Endothelial cell of umbilical vein (primary cell): ENCODE measurements at regions not wholly inside any gene's neighbourhood (a gene's known extent, or its start where the extent isn't known, plus 50 kb on each side); places are given as distances from the start of the nearest gene placed in this dataset.

Experiments
- CTCF ChIP-seq, 2 donors: IDR thresholded peaks; 1 replicate in 1 of 2; 2 replicates in 1 of 2; pipeline ENCODE4 v1.5.1; 2011; ENCODE audit warnings: low read length in 2 of 2, mild to moderate bottlenecking in 2 of 2, moderate library complexity in 2 of 2, control low read depth in 1 of 2, inconsistent platforms in 1 of 2, low read depth in 1 of 2; ENCODE audit not compliant: insufficient read depth in 1 of 2; ENCODE audit errors: extremely low read depth in 1 of 2
- EZH2 ChIP-seq: IDR thresholded peaks from 2 replicates; pipeline ENCODE4 v1.6.1; 2012; ENCODE audit warnings: borderline replicate concordance, low read depth, mild to moderate bottlenecking, moderate library complexity, low read length, inconsistent platforms; ENCODE audit not compliant: severe bottlenecking
- JUN ChIP-seq: IDR thresholded peaks from 2 replicates; pipeline ENCODE4 v1.6.1; 2011; ENCODE audit warnings: borderline replicate concordance, low read depth; ENCODE audit not compliant: insufficient read length, insufficient read depth
- MYC ChIP-seq: IDR thresholded peaks from one replicate; pipeline ENCODE4 v1.6.1; 2011; ENCODE audit warnings: mild to moderate bottlenecking, low read depth, low read length
- POLR2A ChIP-seq: IDR thresholded peaks from 2 replicates; pipeline ENCODE4 v1.6.1; 2012; ENCODE audit warnings: low read depth, mild to moderate bottlenecking, control low read depth, low read length

DNA sequence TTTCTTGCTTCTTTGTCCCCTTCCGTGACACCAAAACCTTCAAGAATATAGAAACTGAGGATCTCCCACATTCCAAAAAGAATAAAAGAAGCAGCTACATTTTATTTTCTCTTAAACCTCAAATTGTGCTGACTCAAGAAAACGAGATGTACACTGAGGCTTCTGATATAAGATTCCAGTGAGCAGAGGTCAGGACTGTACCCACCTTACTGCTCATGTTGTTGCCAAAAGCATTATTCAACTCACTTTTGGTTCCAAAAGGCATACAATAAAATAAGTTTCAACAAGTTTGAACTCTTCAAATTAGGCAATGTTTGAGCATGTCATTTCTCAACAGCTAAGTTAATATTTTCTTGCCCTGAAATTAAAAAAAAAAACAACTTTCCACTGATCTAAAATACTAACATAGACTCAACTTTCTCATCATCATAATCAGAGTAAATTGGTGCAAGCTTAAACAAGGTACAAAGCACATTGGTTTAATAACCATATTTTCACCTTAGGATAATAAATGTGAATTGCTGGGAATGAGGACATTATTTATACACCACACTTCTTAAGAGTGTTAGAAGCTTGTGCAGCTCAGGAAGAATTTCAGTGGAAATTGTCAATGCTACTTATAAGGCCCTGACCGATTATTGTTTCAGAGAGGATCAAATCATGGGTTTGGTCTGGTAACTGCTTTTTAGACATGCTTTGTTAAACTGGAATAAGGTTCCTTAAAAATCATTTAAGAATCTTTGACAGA is 629.0 kb upstream of the IGFBP3 start:
- TF ChIP-seq CTCF (IDR thresholded peaks at IDR 0.05; ENCODE audit: extremely low read depth in 1 of 2, insufficient read depth in 1 of 2, low read depth in 1 of 2, low read length in 2 of 2) (no peak), EZH2 (no peak), JUN (no peak), POLR2A (no peak), MYC (no peak)
